HG03442 (cell line): ENCODE measurements at regions not wholly inside any gene's neighbourhood (a gene's known extent, or its start where the extent isn't known, plus 50 kb on each side); places are given as distances from the start of the nearest gene placed in this dataset.
"Not testable (repeated sequence)": the region's sequence is repeated elsewhere in the genome, so short reads cannot be mapped to it uniquely, and the experiment has no call there.

ENCODE experiments used
- ATAC-seq: cut with Tn5 transposase; IDR thresholded peaks from one replicate; pipeline ENCODE4 v1.9.1; 2021; ENCODE audit warnings: mild to moderate bottlenecking, moderate library complexity; ENCODE audit not compliant: unreplicated experiment

DNA sequence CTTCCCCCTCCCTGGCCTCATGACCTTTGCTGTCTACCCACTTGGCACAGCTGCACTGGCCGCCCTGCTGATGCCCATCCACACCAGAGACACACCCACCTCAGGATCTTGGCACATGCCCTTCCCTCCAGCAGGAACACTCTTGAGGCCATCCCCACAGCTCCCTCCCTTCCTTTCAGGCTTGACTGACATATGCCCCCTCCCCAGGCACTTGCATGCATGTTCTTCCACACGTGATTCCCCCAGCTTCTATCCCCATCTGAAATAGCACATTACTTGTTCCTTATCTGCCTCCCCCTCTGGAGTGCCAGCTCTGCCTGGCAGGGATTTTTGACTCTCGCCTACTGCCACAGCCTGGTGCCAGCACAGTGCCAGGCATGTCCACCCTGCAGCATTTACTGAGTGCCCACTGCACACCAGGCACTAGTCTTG is 98.5 kb upstream of the SLC25A33 start:
- no peak for ATAC-seq

GRCh38 chr1:9441451-9442133 is 97.7 kb upstream of the SLC25A33 start:
- ATAC-seq, result no peak

DNA sequence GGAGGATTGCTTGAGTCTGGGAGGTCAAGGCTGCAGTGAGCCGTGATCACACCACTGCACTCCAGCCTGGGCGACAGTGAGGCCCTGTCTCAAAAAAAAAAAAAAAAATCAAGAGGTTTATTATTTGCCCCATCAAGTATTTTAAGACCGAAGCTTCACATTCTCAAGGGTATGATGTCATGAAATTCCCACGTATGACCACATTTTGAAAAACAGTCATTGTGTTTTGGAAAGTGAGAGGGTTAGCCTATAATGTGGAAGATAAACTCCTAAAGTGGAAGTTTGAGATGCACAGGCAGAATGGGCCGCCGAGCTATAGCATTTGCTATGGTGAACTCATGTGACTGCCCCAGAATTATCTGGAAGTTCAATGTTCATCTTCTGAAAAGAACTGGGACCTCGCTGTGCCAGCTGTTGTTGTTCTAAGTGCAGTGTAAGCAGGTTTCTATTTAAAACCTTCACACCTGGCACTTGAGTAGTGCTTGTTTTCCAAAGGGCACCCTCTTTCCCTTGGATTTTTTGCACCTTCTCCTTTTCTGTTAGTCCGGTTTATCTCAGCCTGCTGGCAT is 96.9 kb upstream of the SLC25A33 start:
- no peak for ATAC-seq

DNA sequence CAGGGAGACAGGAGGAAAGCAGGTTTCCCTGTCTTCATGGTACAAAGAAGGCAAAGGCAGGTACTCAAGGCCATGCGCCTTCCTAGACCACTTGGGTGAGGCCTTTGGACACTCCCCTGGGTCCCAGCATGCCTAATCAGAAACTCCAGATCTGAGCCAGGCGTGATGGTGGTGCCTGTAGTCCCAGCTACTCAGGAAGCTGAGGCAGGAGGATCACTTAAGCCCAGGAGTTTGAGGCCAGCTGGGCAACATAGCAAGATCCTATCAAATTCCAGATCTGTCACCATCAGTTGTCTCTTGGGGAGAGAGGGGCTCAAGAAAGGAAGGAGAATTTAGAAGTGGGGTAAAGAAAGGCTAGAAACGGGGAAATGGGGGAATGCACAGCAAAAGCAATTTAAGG is 96.3 kb upstream of the SLC25A33 start:
- no peak for ATAC-seq

- no peak for ATAC-seq
These were observed 95.3 kb upstream of the SLC25A33 start for GRCh38 chr1:9443913-9444445.

- no peak for ATAC-seq
These were observed 94.7 kb upstream of the SLC25A33 start for GRCh38 chr1:9444532-9444931.

- not testable (repeated sequence) for ATAC-seq
These were observed 94.2 kb upstream of the SLC25A33 start for GRCh38 chr1:9445081-9445480.

DNA sequence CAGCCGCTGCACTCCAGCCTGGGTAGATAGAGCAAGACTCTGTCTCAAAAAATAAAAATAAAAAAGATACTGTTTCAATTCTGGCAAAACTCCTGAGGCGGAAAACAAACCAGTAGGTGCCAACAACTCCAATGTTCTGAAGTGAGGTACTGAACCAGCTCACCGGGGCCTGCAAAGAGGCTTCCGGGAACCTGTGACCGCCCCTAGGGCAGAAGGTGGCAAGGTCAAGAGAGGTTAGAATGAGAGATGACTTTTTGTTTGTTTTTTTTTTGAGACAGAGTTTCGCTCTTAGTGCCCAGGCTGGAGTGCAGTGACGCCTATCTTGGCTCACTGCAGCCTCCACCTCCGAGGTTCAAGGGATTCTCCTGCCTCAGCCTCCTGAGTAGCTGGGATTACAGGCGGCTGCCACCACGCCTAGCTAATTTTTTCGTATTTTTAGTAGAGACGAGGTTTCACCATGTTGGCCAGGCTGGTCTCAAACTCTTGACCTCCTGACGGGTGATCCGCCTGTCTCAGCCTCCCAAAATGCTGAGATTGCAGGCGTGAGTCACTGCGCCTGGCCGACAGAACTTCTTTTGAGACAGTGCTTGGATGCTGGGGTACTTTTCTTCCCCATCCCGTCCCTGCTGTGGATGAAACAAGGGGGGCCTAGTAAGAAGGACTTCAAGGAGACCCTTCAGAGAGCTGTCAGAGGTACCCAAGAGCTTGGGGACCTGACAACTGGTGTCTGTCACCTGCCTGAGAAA is 91.9 kb upstream of the SLC25A33 start:
- no peak for ATAC-seq

- ATAC-seq, result no peak
These were observed 90.8 kb upstream of the SLC25A33 start for GRCh38 chr1:9448132-9449109.

DNA sequence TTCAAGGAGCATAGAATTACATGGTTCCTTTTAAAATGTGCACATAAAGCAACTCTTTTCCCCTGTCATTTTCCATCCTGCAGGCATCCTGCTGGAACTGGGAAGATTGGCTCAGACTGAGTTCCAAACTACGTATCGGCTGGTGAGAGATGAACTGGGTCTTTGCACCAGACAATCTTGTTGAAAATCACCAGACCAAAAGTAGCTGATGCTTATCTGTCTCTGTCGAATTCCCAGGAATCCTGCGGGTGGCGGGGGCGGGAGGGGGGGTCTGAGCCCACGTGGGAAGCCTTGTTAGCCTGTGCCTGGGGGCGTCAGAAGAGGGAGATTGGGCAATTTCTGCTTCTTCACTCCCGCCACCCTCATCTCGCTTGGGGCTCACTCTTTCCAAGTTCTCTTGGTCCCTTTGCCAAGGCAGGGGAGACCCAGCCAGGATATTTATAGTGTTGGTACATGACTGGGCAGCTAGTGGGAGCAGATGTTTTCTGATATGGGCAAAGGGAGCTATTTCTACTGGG is 90.1 kb upstream of the SLC25A33 start:
- ATAC-seq, result no peak

- ATAC-seq, result no peak
These were observed 89.1 kb upstream of the SLC25A33 start for GRCh38 chr1:9449976-9450696.

GRCh38 chr1:9451081-9451480 is 88.2 kb upstream of the SLC25A33 start:
- ATAC-seq, result no peak

- ATAC-seq, result no peak
These were observed 86.6 kb upstream of the SLC25A33 start for GRCh38 chr1:9452516-9453140.

DNA sequence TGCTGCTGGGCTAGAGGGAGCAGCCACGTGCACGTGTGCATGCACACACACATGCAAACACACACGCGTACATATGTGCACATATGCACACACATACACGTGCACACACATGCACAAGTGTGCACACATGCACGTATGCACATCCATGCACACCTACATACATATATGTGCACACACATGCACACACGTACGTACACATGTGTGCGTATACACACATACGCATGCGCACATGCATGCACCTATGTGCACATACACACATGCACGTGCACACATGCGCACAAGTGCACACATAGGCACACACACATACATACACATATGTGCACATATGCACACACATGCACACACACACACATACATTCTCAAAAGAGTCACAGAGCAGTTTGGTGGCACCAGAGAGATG is 85.9 kb upstream of the SLC25A33 start:
- ATAC-seq, result no peak

- no peak for ATAC-seq
These were observed 85.4 kb upstream of the SLC25A33 start for GRCh38 chr1:9453779-9454418.

- ATAC-seq, result no peak
These were observed 84.7 kb upstream of the SLC25A33 start for GRCh38 chr1:9454494-9455066.

DNA sequence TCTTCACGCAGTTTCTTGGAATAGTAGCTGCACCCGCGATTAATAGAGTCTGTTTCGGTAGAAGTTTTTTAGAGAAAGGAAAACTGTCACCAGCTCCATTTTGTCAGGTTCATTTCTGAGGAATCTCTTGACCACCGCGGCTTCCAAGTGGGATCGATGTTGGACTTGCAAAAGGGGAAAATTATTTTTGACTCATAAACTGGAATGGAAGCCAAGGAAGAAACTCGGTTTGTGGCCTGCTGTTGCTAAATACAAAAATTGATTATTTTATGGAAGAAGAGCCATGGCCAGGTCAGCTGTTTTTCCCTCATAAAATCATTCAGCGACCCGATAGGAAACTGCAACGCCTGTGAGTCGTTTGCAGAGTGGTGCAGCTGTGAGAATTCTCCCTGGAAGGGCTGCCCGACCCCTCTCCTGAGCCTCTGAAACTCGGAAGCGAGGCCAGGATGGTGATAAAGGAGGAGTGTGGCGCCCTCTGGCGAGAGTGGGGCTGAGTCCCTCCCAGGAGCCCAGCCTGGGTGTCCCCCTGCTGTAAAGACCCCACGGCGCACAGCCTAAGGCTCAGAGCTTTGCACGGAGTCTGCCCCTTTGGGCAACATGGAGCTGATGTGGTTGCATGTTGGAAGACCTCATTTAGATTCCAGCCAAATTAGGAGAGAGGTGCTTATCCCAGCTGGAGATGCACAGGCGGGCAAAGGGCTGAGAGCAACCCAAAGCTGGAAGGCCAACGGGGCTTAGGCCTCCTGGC is 83.6 kb upstream of the SLC25A33 start:
- no peak for ATAC-seq

DNA sequence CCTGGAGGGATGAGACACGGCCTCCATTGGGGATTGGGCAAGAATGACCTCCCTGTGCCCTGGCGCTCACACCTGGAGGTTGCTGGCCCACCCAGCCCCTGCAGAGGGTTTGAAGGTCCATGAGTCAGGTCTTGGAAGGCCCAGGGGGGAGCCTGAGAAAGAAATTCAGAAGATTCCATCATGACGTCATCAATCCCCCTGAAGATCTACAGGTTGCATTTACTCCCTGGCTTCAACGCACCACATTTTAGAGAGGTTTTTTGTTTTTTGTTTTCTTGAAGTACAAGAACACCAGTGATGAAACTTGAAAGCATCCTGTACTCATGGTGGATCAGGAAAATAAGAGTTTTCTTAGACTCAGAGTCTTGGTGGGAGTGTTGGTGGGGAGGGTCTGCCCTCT is 82.4 kb upstream of the SLC25A33 start:
- no peak for ATAC-seq
